ENCODE measurements at regions not wholly inside any gene's neighbourhood (a gene's known extent, or its start where the extent isn't known, plus 50 kb on each side); places are given as distances from the start of the nearest gene placed in this dataset.

DNA sequence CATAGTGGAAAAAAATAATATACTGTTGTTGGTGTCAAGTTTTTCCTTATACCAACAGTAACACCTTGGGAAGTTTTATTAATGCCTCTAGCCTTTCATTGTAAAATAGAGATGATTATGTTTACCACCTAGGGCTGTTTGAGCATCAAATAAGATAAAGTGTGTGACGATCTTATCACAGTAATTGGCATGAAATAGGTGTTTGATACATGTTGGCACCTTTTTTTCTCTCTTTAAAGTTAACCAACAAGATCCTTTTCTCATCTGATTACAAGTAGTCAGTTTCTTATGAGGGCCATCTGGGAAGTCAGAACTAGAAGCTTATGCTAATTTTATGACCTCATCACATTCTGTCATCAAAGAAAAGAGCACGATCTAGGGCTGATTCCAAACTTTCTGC is 669.5 kb downstream of the CCSER2 start:
- TF ChIP-seq, protein P1, sequence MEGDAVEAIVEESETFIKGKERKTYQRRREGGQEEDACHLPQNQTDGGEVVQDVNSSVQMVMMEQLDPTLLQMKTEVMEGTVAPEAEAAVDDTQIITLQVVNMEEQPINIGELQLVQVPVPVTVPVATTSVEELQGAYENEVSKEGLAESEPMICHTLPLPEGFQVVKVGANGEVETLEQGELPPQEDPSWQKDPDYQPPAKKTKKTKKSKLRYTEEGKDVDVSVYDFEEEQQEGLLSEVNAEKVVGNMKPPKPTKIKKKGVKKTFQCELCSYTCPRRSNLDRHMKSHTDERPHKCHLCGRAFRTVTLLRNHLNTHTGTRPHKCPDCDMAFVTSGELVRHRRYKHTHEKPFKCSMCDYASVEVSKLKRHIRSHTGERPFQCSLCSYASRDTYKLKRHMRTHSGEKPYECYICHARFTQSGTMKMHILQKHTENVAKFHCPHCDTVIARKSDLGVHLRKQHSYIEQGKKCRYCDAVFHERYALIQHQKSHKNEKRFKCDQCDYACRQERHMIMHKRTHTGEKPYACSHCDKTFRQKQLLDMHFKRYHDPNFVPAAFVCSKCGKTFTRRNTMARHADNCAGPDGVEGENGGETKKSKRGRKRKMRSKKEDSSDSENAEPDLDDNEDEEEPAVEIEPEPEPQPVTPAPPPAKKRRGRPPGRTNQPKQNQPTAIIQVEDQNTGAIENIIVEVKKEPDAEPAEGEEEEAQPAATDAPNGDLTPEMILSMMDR (conservative IDR thresholded peaks at IDR 0.05 in 1 of 2, IDR thresholded peaks at IDR 0.05 in 1 of 2; ENCODE audit: low read depth in 1 of 2, low read length in 2 of 2): no peak
- TF ChIP-seq EZH2 (IDR thresholded peaks at IDR 0.05; ENCODE audit: low read length, missing control alignments): no peak

Measured in fibroblast of lung (primary cell).